Loucy (cell line): ENCODE measurements at regions not wholly inside any gene's neighbourhood (a gene's known extent, or its start where the extent isn't known, plus 50 kb on each side); places are given as distances from the start of the nearest gene placed in this dataset.
A peak's percentile ranks its signal among the peaks of the same experiment; 100 is the strongest.

Source experiments
- H2AFZ ChIP-seq: fragments of 200-600 bp; sonication (generic); 2 replicates; pipeline ENCODE4 v1.6.0; 2016; ENCODE audit warnings: antibody characterized with exemption, mild to moderate bottlenecking, low read length, moderate library complexity
- H3F3A ChIP-seq: fragments of 200-600 bp; 2 replicates; pipeline ENCODE4 v1.6.0; 2016; ENCODE audit warnings: antibody characterized with exemption, low read depth, mild to moderate bottlenecking
- H3K27me3 ChIP-seq: fragments of 200-600 bp; sonication (generic); 2 replicates; pipeline ENCODE4 v1.6.1; 2014; ENCODE audit warnings: low read length, mild to moderate bottlenecking; ENCODE audit not compliant: insufficient read depth, poor library complexity, severe bottlenecking
- H3K36me3 ChIP-seq: fragments of 200-600 bp; sonication (generic); 2 replicates; pipeline ENCODE4 v1.6.1; 2016; ENCODE audit warnings: low read length; ENCODE audit not compliant: insufficient read depth
- H3K4me1 ChIP-seq: fragments of 200-600 bp; sonication (generic); 2 replicates; pipeline ENCODE4 v1.5.1; 2014; ENCODE audit warnings: low read length, mild to moderate bottlenecking; ENCODE audit not compliant: insufficient read depth, poor library complexity, severe bottlenecking
- H3K4me2 ChIP-seq: fragments of 200-600 bp; sonication (generic); 2 replicates; pipeline ENCODE4 v1.6.0; 2014; ENCODE audit warnings: antibody characterized with exemption, low read length, low read depth, mild to moderate bottlenecking; ENCODE audit not compliant: poor library complexity, severe bottlenecking
- H3K4me3 ChIP-seq: fragments of 200-600 bp; sonication (generic); 2 replicates; pipeline ENCODE4 v1.5.1; 2014; ENCODE audit warnings: low read length, mild to moderate bottlenecking, mixed read lengths; ENCODE audit not compliant: poor library complexity, severe bottlenecking
- H3K79me2 ChIP-seq: fragments of 200-600 bp; sonication (generic); 2 replicates; pipeline ENCODE4 v1.6.1; 2014; ENCODE audit warnings: low read length; ENCODE audit not compliant: insufficient read depth
- H3K9ac ChIP-seq: fragments of 200-600 bp; sonication (generic); 2 replicates; pipeline ENCODE4 v1.6.0; 2014; ENCODE audit warnings: mild to moderate bottlenecking, low read depth, low read length, moderate library complexity; ENCODE audit not compliant: poor library complexity, severe bottlenecking
- H3K9me2 ChIP-seq: fragments of 200-600 bp; sonication (generic); replicated peaks from 2 replicates; pipeline ENCODE4 v1.6.1; 2016; ENCODE audit warnings: low read depth, low read length, mixed read lengths
- H3K9me3 ChIP-seq: fragments of 200-600 bp; sonication (generic); 2 replicates; pipeline ENCODE4 v1.6.1; 2014; ENCODE audit warnings: mild to moderate bottlenecking, antibody characterized with exemption, low read length, low read depth; ENCODE audit not compliant: insufficient read depth
- H4K20me1 ChIP-seq: fragments of 200-600 bp; sonication (generic); 2 replicates; pipeline ENCODE4 v1.6.0; 2014; ENCODE audit warnings: antibody characterized with exemption, low read length, mild to moderate bottlenecking; ENCODE audit not compliant: insufficient read depth, poor library complexity, severe bottlenecking
- EZH2phosphoT487 ChIP-seq: fragments of 200-600 bp; IDR thresholded peaks from 2 replicates; pipeline ENCODE4 v1.6.1; 2018; ENCODE audit warnings: antibody characterized with exemption, mild to moderate bottlenecking, moderate library complexity, borderline replicate concordance
- TF ChIP-seq, protein P1 (sequence below): fragments of 200-600 bp; sonication (generic); conservative IDR thresholded peaks from 2 replicates; pipeline ENCODE4 v1.5.1; 2014; ENCODE audit warnings: mild to moderate bottlenecking, antibody characterized with exemption, low read length

DNA sequence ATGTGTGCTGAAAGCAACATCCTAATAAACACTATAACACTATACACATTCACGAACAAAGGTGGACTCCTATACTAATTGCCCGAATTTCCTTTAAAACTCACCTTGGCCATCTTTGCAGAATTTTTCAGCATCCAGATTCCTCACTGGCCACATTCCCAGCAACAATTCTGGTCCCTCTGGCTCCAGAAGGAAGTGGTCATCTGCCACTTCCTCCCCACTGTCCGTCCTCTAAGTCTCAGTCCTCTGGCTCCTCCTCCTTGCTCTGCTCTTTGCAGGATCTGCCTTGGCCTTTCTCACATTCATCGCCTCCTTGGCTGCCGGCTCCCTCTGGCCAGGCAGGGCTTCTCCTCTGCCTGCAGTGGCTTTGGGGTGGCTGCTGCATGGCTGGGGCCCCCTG is 426.0 kb downstream of the FUT8 start:
- Histone ChIP-seq H3K79me2 (no peaks in the 10 kb centered on the region), H3K4me1 (peaks cover 57% of the 10 kb centered on the region), H3K36me3 (no peaks in the 10 kb centered on the region), H3F3A (no peaks in the 10 kb centered on the region), H3K9ac (peak overlapping the region; percentile 3), H3K27me3 (no peaks in the 10 kb centered on the region), H2AFZ (0 out of 2 replicates have a peak overlapping the region, but pooled peaks have one; percentile 24), H3K9me2 (no peaks in the 10 kb centered on the region), H4K20me1 (no peaks in the 10 kb centered on the region), H3K4me2 (peak overlapping the region; percentile 11), H3K9me3 (no peaks in the 10 kb centered on the region), H3K4me3 (peak overlapping the region; percentile 1)
- TF ChIP-seq EZH2phosphoT487: no peak
- TF ChIP-seq, protein P1, sequence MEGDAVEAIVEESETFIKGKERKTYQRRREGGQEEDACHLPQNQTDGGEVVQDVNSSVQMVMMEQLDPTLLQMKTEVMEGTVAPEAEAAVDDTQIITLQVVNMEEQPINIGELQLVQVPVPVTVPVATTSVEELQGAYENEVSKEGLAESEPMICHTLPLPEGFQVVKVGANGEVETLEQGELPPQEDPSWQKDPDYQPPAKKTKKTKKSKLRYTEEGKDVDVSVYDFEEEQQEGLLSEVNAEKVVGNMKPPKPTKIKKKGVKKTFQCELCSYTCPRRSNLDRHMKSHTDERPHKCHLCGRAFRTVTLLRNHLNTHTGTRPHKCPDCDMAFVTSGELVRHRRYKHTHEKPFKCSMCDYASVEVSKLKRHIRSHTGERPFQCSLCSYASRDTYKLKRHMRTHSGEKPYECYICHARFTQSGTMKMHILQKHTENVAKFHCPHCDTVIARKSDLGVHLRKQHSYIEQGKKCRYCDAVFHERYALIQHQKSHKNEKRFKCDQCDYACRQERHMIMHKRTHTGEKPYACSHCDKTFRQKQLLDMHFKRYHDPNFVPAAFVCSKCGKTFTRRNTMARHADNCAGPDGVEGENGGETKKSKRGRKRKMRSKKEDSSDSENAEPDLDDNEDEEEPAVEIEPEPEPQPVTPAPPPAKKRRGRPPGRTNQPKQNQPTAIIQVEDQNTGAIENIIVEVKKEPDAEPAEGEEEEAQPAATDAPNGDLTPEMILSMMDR: no peak

DNA sequence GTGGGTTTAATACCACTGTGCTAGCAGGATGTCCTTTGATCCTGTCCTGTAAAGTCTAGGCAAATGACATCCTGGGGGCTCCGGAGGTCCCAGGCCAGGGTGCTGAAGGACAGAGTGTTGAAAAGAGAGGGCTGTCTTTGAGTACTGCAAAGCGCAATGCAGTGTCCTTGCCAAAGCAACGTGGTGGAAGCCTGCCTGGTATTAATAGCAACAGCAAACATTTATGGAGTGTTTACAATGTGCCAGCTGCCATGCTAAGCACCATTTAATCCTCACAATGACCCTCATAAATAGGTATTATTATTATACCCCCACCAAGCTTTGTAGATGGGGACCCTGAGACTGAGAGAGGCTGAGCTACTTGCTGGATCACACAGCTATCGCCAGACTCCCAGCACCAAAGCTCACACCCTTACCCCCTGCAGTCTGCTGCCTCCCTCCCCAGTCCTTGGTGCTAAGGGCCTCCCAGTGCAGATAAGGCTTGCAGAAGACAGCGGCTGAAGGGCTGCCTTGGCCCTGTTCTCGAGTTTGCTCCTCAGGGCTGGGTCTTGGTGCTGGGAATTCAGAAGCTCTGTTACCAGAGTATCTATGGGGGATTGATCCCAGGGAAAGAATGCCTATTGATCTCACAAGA is 427.7 kb downstream of the FUT8 start:
- Histone ChIP-seq H3K36me3 (no peaks in the 10 kb centered on the region), H4K20me1 (no peaks in the 10 kb centered on the region), H3K4me1 (peaks cover 64% of the 10 kb centered on the region), H3K9me3 (no peaks in the 10 kb centered on the region), H3K79me2 (no peaks in the 10 kb centered on the region), H3K4me3 (no peak overlapping the region), H3K9ac (no peak overlapping the region), H3F3A (no peaks in the 10 kb centered on the region), H3K27me3 (no peaks in the 10 kb centered on the region), H3K4me2 (no peak overlapping the region), H2AFZ (no peak overlapping the region), H3K9me2 (no peaks in the 10 kb centered on the region)
- no peak for TF ChIP-seq EZH2phosphoT487

DNA sequence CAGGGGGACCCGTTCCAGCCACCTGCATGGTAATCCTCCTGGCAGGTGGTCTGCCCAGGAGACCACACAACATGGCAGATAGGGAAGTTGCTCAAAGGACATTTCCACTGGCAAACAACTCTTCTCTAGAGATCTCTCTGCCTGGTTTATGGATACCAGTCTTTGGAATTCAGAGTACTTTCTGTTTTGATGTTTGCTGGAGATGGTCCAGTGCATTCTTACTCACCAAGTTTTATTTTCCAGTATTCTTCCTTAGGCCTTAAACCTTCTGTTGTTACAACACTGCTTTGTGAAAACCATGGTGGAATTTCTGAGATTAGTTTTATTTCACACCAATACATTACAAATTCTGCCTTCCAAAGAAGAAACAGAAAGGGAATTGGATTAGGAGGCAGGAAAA is 428.3 kb downstream of the FUT8 start:
- Histone ChIP-seq H3K4me1 (peaks cover 70% of the 10 kb centered on the region), H2AFZ (no peak overlapping the region), H3K9me2 (no peaks in the 10 kb centered on the region), H3K79me2 (no peaks in the 10 kb centered on the region), H3K4me2 (no peak overlapping the region), H3K27me3 (no peaks in the 10 kb centered on the region), H4K20me1 (no peaks in the 10 kb centered on the region), H3K9me3 (no peaks in the 10 kb centered on the region), H3F3A (no peaks in the 10 kb centered on the region), H3K36me3 (no peaks in the 10 kb centered on the region), H3K9ac (no peak overlapping the region), H3K4me3 (no peak overlapping the region)
- no peak for TF ChIP-seq EZH2phosphoT487
- TF ChIP-seq, protein P1: no peak
